ENCODE measurements at regions not wholly inside any gene's neighbourhood (a gene's known extent, or its start where the extent isn't known, plus 50 kb on each side); places are given as distances from the start of the nearest gene placed in this dataset.

DNA sequence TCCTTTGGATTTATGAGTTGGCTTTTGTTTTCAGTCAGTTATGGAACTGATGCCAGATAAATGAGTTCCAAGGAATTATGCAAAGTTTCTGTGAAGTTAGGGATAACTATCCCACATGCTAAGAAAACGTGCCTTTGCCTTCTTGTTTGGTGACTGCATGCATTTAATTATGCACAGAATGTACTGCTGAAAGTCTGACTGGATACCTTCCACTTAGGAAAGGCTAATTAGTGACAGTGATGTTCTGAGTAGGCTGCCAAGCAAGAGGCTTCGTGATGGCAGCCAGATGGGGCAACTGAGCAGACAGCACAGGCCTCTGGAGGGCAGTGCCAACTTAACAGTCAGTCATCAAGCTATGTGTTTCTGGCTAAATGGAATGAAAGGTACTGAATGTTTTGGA is 289.9 kb downstream of the CD109 start:
- no peak overlapping the region for H3K27ac ChIP-seq (ENCODE audit: low read depth, low read length, poor library complexity, severe bottlenecking)
- TF ChIP-seq, protein P1, sequence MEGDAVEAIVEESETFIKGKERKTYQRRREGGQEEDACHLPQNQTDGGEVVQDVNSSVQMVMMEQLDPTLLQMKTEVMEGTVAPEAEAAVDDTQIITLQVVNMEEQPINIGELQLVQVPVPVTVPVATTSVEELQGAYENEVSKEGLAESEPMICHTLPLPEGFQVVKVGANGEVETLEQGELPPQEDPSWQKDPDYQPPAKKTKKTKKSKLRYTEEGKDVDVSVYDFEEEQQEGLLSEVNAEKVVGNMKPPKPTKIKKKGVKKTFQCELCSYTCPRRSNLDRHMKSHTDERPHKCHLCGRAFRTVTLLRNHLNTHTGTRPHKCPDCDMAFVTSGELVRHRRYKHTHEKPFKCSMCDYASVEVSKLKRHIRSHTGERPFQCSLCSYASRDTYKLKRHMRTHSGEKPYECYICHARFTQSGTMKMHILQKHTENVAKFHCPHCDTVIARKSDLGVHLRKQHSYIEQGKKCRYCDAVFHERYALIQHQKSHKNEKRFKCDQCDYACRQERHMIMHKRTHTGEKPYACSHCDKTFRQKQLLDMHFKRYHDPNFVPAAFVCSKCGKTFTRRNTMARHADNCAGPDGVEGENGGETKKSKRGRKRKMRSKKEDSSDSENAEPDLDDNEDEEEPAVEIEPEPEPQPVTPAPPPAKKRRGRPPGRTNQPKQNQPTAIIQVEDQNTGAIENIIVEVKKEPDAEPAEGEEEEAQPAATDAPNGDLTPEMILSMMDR (IDR thresholded peaks at IDR 0.05; ENCODE audit: low read length), result no peak
- no peak for TF ChIP-seq EZH2 (IDR thresholded peaks at IDR 0.05; ENCODE audit: borderline replicate concordance, low read length)
- no peaks in the 10 kb centered on the region for H3F3A ChIP-seq (ENCODE audit: insufficient read depth, low read length)
- no peaks in the 10 kb centered on the region for H3K4me1 ChIP-seq (ENCODE audit: insufficient read depth, low read length, severe bottlenecking)
- no peak overlapping the region for H3K4me2 ChIP-seq (ENCODE audit: low read length)
- H3K4me3 ChIP-seq (ENCODE audit: low read depth, low read length, poor library complexity, severe bottlenecking), result no peak overlapping the region
- H3K9me3 ChIP-seq (ENCODE audit: low read length), result no peaks in the 10 kb centered on the region
- no peak overlapping the region for H2AFZ ChIP-seq (ENCODE audit: low read length)
- no peaks in the 10 kb centered on the region for H3K79me2 ChIP-seq (ENCODE audit: insufficient read depth, low read length)
- H3K9ac ChIP-seq (ENCODE audit: low read length), result no peak overlapping the region
- no peaks in the 10 kb centered on the region for H3K27me3 ChIP-seq (ENCODE audit: insufficient read depth, low read length)
- no peaks in the 10 kb centered on the region for H3K36me3 ChIP-seq (ENCODE audit: insufficient read depth, low read length)
- no peaks in the 10 kb centered on the region for H4K20me1 ChIP-seq (ENCODE audit: insufficient read depth, low read length)
- H3K9me2 ChIP-seq (ENCODE audit: low read depth, low read length), result no peaks in the 10 kb centered on the region

DNA sequence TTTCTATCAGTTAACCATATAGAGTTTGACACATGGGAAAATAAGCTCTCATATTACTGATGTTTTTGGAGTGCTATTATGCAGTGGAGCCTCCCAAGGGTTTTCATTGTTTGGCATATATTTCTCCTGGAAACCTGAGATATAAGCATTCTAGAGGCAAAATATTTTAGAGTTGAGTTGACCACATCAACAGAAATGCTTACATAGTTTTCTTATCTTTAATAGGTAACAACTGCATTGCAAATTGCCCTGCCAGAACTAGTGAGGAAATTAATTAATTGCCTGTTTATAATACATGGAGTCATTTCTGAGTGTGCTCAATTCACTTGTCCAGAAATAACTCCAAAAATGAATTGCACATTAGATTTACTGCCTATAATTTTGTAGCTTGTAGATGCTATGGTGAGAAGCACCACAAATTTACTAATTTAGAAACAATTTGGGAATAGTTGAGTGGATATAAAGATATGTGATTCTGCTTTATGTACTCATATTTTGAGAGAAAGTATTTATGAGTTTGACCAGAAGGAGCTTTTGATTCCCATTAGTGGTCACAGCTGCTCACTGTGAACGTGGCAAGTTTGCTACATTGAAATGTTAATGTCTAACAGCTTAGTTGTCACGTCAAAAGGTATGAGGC is 288.7 kb downstream of the CD109 start:
- H3K36me3 ChIP-seq (ENCODE audit: insufficient read depth, low read length), result no peaks in the 10 kb centered on the region
- no peak for TF ChIP-seq EZH2 (IDR thresholded peaks at IDR 0.05; ENCODE audit: borderline replicate concordance, low read length)
- TF ChIP-seq, protein P1 (IDR thresholded peaks at IDR 0.05; ENCODE audit: low read length), result no peak
- no peak overlapping the region for H3K27ac ChIP-seq (ENCODE audit: low read depth, low read length, poor library complexity, severe bottlenecking)
- no peaks in the 10 kb centered on the region for H3F3A ChIP-seq (ENCODE audit: insufficient read depth, low read length)
- H3K4me2 ChIP-seq (ENCODE audit: low read length), result no peak overlapping the region
- H3K27me3 ChIP-seq (ENCODE audit: insufficient read depth, low read length), result no peaks in the 10 kb centered on the region
- H3K9me3 ChIP-seq (ENCODE audit: low read length), result no peaks in the 10 kb centered on the region
- no peaks in the 10 kb centered on the region for H3K9me2 ChIP-seq (ENCODE audit: low read depth, low read length)
- H3K4me3 ChIP-seq (ENCODE audit: low read depth, low read length, poor library complexity, severe bottlenecking), result no peak overlapping the region
- H3K4me1 ChIP-seq (ENCODE audit: insufficient read depth, low read length, severe bottlenecking), result no peaks in the 10 kb centered on the region
- H3K9ac ChIP-seq (ENCODE audit: low read length), result no peak overlapping the region
- H3K79me2 ChIP-seq (ENCODE audit: insufficient read depth, low read length), result no peaks in the 10 kb centered on the region
- H2AFZ ChIP-seq (ENCODE audit: low read length), result no peak overlapping the region
- H4K20me1 ChIP-seq (ENCODE audit: insufficient read depth, low read length), result no peaks in the 10 kb centered on the region

DNA sequence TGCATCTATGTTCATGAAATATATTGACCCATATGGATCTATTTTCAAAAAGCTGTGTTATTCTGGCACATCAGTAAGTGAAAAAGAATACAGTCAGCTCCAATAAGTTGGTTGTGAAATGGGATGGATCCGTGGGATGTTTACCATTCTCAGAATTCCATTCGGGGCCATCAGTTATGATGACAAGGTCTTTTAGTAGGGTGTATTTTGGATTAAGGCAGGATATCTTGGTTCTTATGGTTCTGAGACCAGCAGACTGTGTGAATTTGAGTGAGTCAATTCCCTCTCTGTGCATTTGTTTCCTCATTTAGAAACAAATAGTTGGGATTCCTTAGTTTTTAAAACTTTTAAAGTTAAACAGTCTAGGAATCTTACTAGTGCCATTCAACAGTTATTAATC is 287.4 kb downstream of the CD109 start:
- no peaks in the 10 kb centered on the region for H3K9me2 ChIP-seq (ENCODE audit: low read depth, low read length)
- no peaks in the 10 kb centered on the region for H3K4me1 ChIP-seq (ENCODE audit: insufficient read depth, low read length, severe bottlenecking)
- TF ChIP-seq, protein P1 (IDR thresholded peaks at IDR 0.05; ENCODE audit: low read length), result no peak
- TF ChIP-seq EZH2 (IDR thresholded peaks at IDR 0.05; ENCODE audit: borderline replicate concordance, low read length), result no peak
- no peak overlapping the region for H3K4me2 ChIP-seq (ENCODE audit: low read length)
- H3K9ac ChIP-seq (ENCODE audit: low read length), result no peak overlapping the region
- no peaks in the 10 kb centered on the region for H3K27me3 ChIP-seq (ENCODE audit: insufficient read depth, low read length)
- no peaks in the 10 kb centered on the region for H3K79me2 ChIP-seq (ENCODE audit: insufficient read depth, low read length)
- H3K27ac ChIP-seq (ENCODE audit: low read depth, low read length, poor library complexity, severe bottlenecking), result no peak overlapping the region
- H3K4me3 ChIP-seq (ENCODE audit: low read depth, low read length, poor library complexity, severe bottlenecking), result no peak overlapping the region
- no peak overlapping the region for H2AFZ ChIP-seq (ENCODE audit: low read length)
- no peaks in the 10 kb centered on the region for H4K20me1 ChIP-seq (ENCODE audit: insufficient read depth, low read length)
- no peaks in the 10 kb centered on the region for H3K36me3 ChIP-seq (ENCODE audit: insufficient read depth, low read length)
- no peaks in the 10 kb centered on the region for H3F3A ChIP-seq (ENCODE audit: insufficient read depth, low read length)
- H3K9me3 ChIP-seq (ENCODE audit: low read length), result no peaks in the 10 kb centered on the region
